CD14-positive monocyte (primary cell): ENCODE measurements at regions not wholly inside any gene's neighbourhood (a gene's known extent, or its start where the extent isn't known, plus 50 kb on each side); places are given as distances from the start of the nearest gene placed in this dataset.

Source experiments
- DNase-seq, 3 donors: peaks; one replicate each; pipeline ENCODE4 v3.0.0-alpha.2; 2011 to 2022
- H2AFZ ChIP-seq: 2 replicates; pipeline ENCODE4 v1.6.0; 2012; ENCODE audit warnings: mild to moderate bottlenecking, low read depth, low read length, inconsistent platforms; ENCODE audit not compliant: insufficient read depth, poor library complexity, severe bottlenecking
- H3K27ac ChIP-seq, 2 donors: 1 replicate in 1 of 2; 2 replicates in 1 of 2; pipeline ENCODE4 v1.5.1; 2012 to 2013; ENCODE audit warnings: low read length in 2 of 2, control low read depth in 1 of 2, inconsistent platforms in 1 of 2, low read depth in 1 of 2, mild to moderate bottlenecking in 1 of 2
- H3K27me3 ChIP-seq, 2 donors: one replicate each; pipeline versions ENCODE4 v1.6.0 to v1.6.1; 2011 to 2013; ENCODE audit warnings: low read length in 2 of 2; ENCODE audit not compliant: control insufficient read depth in 2 of 2, insufficient read depth in 2 of 2
- H3K36me3 ChIP-seq, 2 donors: replicated peaks in 1 of 2; 1 replicate in 1 of 2; 2 replicates in 1 of 2; pipeline versions ENCODE4 v1.5.1 to v1.6.1; 2012 to 2013; ENCODE audit warnings: low read length in 2 of 2, control low read depth in 1 of 2, inconsistent platforms in 1 of 2, mild to moderate bottlenecking in 1 of 2; ENCODE audit not compliant: insufficient read depth in 2 of 2, control insufficient read depth in 1 of 2
- H3K4me1 ChIP-seq, 2 donors: 1 replicate in 1 of 2; 2 replicates in 1 of 2; pipeline versions ENCODE4 v1.5.1 to v1.6.1; 2012 to 2013; ENCODE audit warnings: low read length in 2 of 2, control low read depth in 1 of 2, inconsistent platforms in 1 of 2, mild to moderate bottlenecking in 1 of 2, moderate library complexity in 1 of 2; ENCODE audit not compliant: insufficient read depth in 2 of 2, control insufficient read depth in 1 of 2
- H3K4me2 ChIP-seq: replicated peaks from 2 replicates; pipeline ENCODE3; 2012; ENCODE audit warnings: low read length, moderate library complexity, mild to moderate bottlenecking; ENCODE audit not compliant: poor library complexity, severe bottlenecking; ENCODE audit errors: extremely low read depth
- H3K4me3 ChIP-seq, 3 experiments: fragments of 200-600 bp in 1 of 3; sonication (generic) in 1 of 3; replicated peaks in 1 of 3; 1 replicate in 2 of 3; 2 replicates in 1 of 3; pipeline ENCODE4 v1.5.1; 2011 to 2013; ENCODE audit warnings: low read length in 3 of 3, mild to moderate bottlenecking in 3 of 3, control low read depth in 2 of 3, low read depth in 2 of 3, inconsistent platforms in 1 of 3, moderate library complexity in 1 of 3
- H3K79me2 ChIP-seq: 2 replicates; pipeline ENCODE4 v1.6.0; 2012; ENCODE audit warnings: mild to moderate bottlenecking, control low read depth, inconsistent platforms, low read length, moderate library complexity; ENCODE audit not compliant: insufficient read depth
- H3K9ac ChIP-seq: 2 replicates; pipeline ENCODE4 v1.6.0; 2017; ENCODE audit warnings: low read length, mild to moderate bottlenecking; ENCODE audit not compliant: insufficient read depth, poor library complexity, severe bottlenecking
- H3K9me3 ChIP-seq, 2 donors: replicated peaks in 1 of 2; 1 replicate in 1 of 2; 2 replicates in 1 of 2; pipeline versions ENCODE4 v1.5.1 to v1.6.1; 2012 to 2013; ENCODE audit warnings: low read length in 2 of 2, control low read depth in 1 of 2; ENCODE audit not compliant: control insufficient read depth in 1 of 2, insufficient read depth in 1 of 2
- H4K20me1 ChIP-seq: 2 replicates; pipeline ENCODE4 v1.6.0; 2012; ENCODE audit warnings: mild to moderate bottlenecking, low read length, control low read depth, moderate library complexity; ENCODE audit not compliant: insufficient read depth
- H3K27ac Mint-ChIP-seq, 7 donors: one replicate each; pipeline ENCODE4 v1.8.0; 2020; ENCODE audit warnings: mild to moderate bottlenecking in 7 of 7, mixed read lengths in 7 of 7, moderate library complexity in 6 of 7, inconsistent platforms in 2 of 7
- H3K27me3 Mint-ChIP-seq, 3 donors: one replicate each; pipeline ENCODE4 v1.8.0; 2021 to 2022; ENCODE audit warnings: low read depth in 3 of 3, mild to moderate bottlenecking in 3 of 3, mixed read lengths in 3 of 3, moderate library complexity in 3 of 3, inconsistent platforms in 1 of 3
- H3K36me3 Mint-ChIP-seq, 2 donors: one replicate each; pipeline ENCODE4 v1.8.0; 2020; ENCODE audit warnings: mixed read lengths in 2 of 2, inconsistent platforms in 1 of 2, mild to moderate bottlenecking in 1 of 2
- H3K4me1 Mint-ChIP-seq: one replicate; pipeline ENCODE4 v1.8.0; 2020; ENCODE audit warnings: mild to moderate bottlenecking, mixed read lengths
- H3K4me3 Mint-ChIP-seq, 2 donors: one replicate each; pipeline ENCODE4 v1.8.0; 2020; ENCODE audit warnings: mild to moderate bottlenecking in 2 of 2, mixed read lengths in 2 of 2, moderate library complexity in 1 of 2
- H3K9me3 Mint-ChIP-seq, 7 donors: one replicate each; pipeline ENCODE4 v1.8.0; 2020 to 2022; ENCODE audit warnings: mixed read lengths in 7 of 7, mild to moderate bottlenecking in 6 of 7, moderate library complexity in 6 of 7, inconsistent platforms in 2 of 7
- WGBS: methylation state at CpG from one replicate; pipeline ENCODE4 v1.1.5; 2013; ENCODE audit warnings: missing lambda C conversion rate; ENCODE audit not compliant: insufficient coverage; 5-methylcytosine and 5-hydroxymethylcytosine counted together
- intact Hi-C, 2 donors: fragments of 100-400 bp; cut with micrococcal nuclease; formaldehyde crosslinking; loops; one replicate each; pipeline versions ENCODE4 v1.15.0 to v1.15.1; 2023
- TF ChIP-seq, protein P1 (sequence below): fragments of 200-600 bp; IDR thresholded peaks from one replicate; pipeline ENCODE4 v1.8.0; 2022; ENCODE audit warnings: antibody characterized with exemption, mild to moderate bottlenecking

DNA sequence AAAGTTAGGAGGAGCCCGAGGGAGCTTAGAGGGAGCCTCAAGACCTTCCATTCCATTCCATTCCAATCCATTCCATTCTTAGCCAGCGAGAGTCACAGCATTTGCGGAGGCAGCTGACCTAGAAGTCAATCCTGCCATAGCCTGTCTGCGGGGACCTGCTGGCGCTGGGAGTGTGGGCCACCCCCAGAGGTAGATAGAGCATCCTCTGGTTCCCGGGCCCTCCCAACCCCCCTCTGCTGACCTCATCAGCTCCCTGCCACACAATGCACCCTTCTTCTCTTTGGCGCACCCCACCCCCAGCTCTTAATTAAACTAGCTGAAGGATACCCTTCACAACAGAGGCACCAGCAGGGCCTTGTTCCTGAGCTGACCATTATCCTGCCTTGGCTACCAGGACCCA is 152.5 kb upstream of the ZMIZ1 start:
- TF ChIP-seq, protein P1, sequence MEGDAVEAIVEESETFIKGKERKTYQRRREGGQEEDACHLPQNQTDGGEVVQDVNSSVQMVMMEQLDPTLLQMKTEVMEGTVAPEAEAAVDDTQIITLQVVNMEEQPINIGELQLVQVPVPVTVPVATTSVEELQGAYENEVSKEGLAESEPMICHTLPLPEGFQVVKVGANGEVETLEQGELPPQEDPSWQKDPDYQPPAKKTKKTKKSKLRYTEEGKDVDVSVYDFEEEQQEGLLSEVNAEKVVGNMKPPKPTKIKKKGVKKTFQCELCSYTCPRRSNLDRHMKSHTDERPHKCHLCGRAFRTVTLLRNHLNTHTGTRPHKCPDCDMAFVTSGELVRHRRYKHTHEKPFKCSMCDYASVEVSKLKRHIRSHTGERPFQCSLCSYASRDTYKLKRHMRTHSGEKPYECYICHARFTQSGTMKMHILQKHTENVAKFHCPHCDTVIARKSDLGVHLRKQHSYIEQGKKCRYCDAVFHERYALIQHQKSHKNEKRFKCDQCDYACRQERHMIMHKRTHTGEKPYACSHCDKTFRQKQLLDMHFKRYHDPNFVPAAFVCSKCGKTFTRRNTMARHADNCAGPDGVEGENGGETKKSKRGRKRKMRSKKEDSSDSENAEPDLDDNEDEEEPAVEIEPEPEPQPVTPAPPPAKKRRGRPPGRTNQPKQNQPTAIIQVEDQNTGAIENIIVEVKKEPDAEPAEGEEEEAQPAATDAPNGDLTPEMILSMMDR = no peak
- Histone ChIP-seq H3K36me3 (no peaks in the 10 kb centered on the region), H3K9ac (no peak overlapping the region), H3K4me2 (no peak overlapping the region), H2AFZ (no peak overlapping the region), H3K27ac (no peak overlapping the region), H3K79me2 (no peaks in the 10 kb centered on the region), H3K4me1 (no peaks in the 10 kb centered on the region), H3K9me3 (no peaks in the 10 kb centered on the region), H4K20me1 (no peaks in the 10 kb centered on the region), H3K27me3 (no peaks in the 10 kb centered on the region), H3K4me3 (no peak overlapping the region)
- Mint-ChIP-seq H3K36me3 (no peaks in the 10 kb centered on the region), H3K27ac (no peak overlapping the region), H3K27me3 (peaks cover 2 to 6% (median 6%) of the 10 kb centered on the region in 3 donors), H3K4me1 (no peaks in the 10 kb centered on the region), H3K4me3 (no peak overlapping the region), H3K9me3 (no peaks in the 10 kb centered on the region)
- intact Hi-C loops = no loop called here
- 86% methylated on average over 6 of the region's 7 CpGs for WGBS
- no peak for DNase-seq

DNA sequence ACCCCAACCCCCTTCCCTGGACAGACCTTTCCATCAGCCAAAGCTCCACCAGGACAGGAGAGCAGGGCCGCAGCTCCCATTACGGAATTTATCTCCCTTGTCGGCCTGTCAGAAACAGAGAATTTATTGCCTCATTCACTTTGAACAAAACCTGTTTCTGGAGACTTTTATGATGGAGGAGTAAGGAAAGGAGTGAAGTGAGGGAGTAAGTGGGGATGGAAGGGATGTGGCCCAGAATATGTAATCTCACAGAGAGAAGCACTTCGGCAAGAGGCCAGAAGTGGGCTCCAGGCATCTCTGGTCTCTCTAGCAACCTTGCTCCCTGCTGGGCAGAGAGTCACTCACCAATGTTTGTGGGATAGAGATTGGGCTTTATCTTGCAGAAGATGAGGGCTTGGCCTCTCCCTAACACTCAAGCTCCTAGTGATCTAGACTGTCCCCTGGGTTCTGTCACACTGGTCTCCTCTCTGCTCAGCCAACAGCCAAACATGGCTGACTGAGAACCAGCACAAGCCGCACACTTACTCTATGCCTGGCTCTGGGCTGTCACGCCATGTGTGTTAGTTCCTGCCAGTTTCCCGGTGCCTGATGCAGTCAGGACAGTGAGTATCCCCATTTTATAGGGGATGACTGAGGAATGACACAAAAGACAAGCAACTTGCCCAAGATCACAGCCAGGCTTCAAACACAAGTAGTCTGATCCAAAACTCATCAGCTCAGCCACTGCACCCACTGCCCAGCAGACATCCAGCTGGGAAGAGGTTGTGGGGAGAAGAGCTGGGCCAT is 149.4 kb upstream of the ZMIZ1 start:
- Mint-ChIP-seq H3K4me3 (no peak overlapping the region), H3K4me1 (no peaks in the 10 kb centered on the region), H3K9me3 (no peaks in the 10 kb centered on the region), H3K27ac (no peak overlapping the region), H3K27me3 (peaks cover 2 to 6% (median 6%) of the 10 kb centered on the region in 3 donors), H3K36me3 (no peaks in the 10 kb centered on the region)
- Histone ChIP-seq H4K20me1 (no peaks in the 10 kb centered on the region), H3K79me2 (no peaks in the 10 kb centered on the region), H3K4me3 (no peak overlapping the region), H3K4me2 (no peak overlapping the region), H3K36me3 (no peaks in the 10 kb centered on the region), H2AFZ (no peak overlapping the region), H3K27me3 (no peaks in the 10 kb centered on the region), H3K9me3 (no peaks in the 10 kb centered on the region), H3K9ac (no peak overlapping the region), H3K27ac (no peak overlapping the region), H3K4me1 (no peaks in the 10 kb centered on the region)
- intact Hi-C loops = no loop called here
- TF ChIP-seq, protein P1 = no peak
- WGBS = 100% methylated on average over 6 of the region's 7 CpGs
- DNase-seq = no peak
